GM12891 (cell line): ENCODE measurements at regions not wholly inside any gene's neighbourhood (a gene's known extent, or its start where the extent isn't known, plus 50 kb on each side); places are given as distances from the start of the nearest gene placed in this dataset.

ENCODE experiments used
- POLR2A ChIP-seq: IDR thresholded peaks from 2 replicates; pipeline ENCODE4 v1.6.1; 2011; ENCODE audit warnings: low read depth, low read length, control low read depth
- POLR2AphosphoS5 ChIP-seq: IDR thresholded peaks from 2 replicates; pipeline ENCODE4 v1.6.1; 2011; ENCODE audit warnings: low read depth, low read length, control low read depth

- no peak for TF ChIP-seq POLR2A
- no peak for TF ChIP-seq POLR2AphosphoS5
Measured at GRCh38 chr16:35602116-35602515, 2142.7 kb downstream of the TP53TG3F start.
